NOMO-1 treated with DMSO at 0.1 percent for 48 hours (cell line): ENCODE measurements at regions not wholly inside any gene's neighbourhood (a gene's known extent, or its start where the extent isn't known, plus 50 kb on each side); places are given as distances from the start of the nearest gene placed in this dataset.

Experiments
- DNase-seq: peaks from one replicate; lab custom pipeline; 2025; ENCODE audit not compliant: unreplicated experiment; lab: John Stamatoyannopoulos, UW

GRCh38 chr7:36802459-36803135 is 78.3 kb upstream of the AOAH start:
- peak; percentile 9 for DNase-seq

GRCh38 chr7:36796850-36797536 is 72.7 kb upstream of the AOAH start:
- DNase-seq, result no peak

- DNase-seq, result no peak
Measured at GRCh38 chr7:36795451-36796021, 71.2 kb upstream of the AOAH start.

- DNase-seq, result no peak
Measured at GRCh38 chr7:36794689-36795088, 70.4 kb upstream of the AOAH start.

- no peak for DNase-seq
Measured at GRCh38 chr7:36792421-36792820, 68.1 kb upstream of the AOAH start.

- no peak for DNase-seq
Measured at GRCh38 chr7:36790311-36790787, 66.1 kb upstream of the AOAH start.

GRCh38 chr7:36788825-36789470 is 64.7 kb upstream of the AOAH start:
- no peak for DNase-seq

- no peak for DNase-seq
Measured at GRCh38 chr7:36787933-36788378, 63.7 kb upstream of the AOAH start.

GRCh38 chr7:36784991-36785940 is 61.0 kb upstream of the AOAH start:
- DNase-seq, result peak; percentile 78

- DNase-seq, result no peak
Measured at GRCh38 chr7:36781011-36781738, 56.9 kb upstream of the AOAH start.

GRCh38 chr7:36777855-36778254 is 53.6 kb upstream of the AOAH start:
- DNase-seq, result no peak

GRCh38 chr7:36777062-36777461 is 52.8 kb upstream of the AOAH start:
- peak; percentile 50 for DNase-seq

- peak; percentile 75 for DNase-seq
Measured at GRCh38 chr7:36775676-36776075, 51.4 kb upstream of the AOAH start.

- DNase-seq, result peak; percentile 57
Measured at GRCh38 chr7:36775061-36775620, 50.8 kb upstream of the AOAH start.
